ENCODE measurements at regions not wholly inside any gene's neighbourhood (a gene's known extent, or its start where the extent isn't known, plus 50 kb on each side); places are given as distances from the start of the nearest gene placed in this dataset.
"Not testable (repeated sequence)": the region's sequence is repeated elsewhere in the genome, so short reads cannot be mapped to it uniquely, and the experiment has no call there.

DNA sequence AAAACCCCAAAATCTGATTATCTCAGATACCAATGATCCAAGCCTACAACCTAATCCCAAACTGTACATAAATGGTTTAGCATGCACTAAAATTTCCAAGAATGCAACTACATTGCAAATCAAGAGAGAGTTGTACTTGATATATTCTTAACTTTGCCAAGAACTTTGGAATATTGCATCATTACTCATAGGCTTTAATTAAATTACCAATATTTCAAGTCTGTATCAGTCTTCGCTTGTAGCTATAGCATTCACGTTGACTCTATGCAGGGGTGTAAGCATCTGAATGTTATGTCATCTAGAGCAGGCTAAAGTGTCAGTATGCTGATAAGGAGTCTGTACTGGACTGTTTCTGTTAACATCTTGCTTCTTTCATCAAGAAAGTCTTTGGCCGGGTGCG is 56.3 kb downstream of the FOXI3 start:
- DNase-seq (ENCODE audit: low spot score): no peak

DNA sequence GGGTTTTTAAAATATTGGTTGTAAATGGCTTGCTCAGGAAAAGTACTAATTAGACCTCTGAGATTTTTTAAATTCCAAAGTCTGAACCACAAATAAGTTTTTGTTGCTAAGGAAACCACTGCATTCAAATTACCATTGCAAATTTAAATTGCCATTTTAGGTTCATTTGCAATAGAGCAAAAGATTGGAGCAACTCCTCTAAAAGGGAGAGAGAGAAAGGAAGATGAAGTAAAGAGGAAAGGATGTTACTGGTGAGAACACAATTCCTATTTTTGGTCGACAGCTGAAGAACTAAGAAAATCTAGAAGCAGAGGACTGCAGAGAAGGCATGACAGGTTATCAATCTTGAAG is 74.9 kb downstream of the FOXI3 start:
- no peak for DNase-seq (ENCODE audit: low spot score)

DNA sequence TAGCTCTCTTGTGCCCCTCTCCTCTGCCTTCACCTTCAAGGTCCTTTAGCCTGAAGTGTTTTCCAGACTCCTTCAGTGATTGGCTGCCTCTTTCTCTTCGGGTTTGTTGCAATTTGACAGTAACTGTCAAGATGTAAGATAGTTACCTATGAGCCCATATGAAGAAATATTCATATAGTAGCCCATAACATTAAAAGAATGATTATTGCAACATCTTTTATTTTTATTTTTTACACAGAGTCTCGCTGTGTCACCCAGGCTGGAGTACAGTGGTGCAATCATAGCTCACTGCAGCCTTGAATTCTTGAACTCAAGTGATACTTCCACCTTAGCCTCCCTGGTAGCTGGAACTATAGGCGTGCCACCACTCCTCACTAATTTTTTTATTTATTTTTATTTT is 80.5 kb downstream of the FOXI3 start:
- no peak for DNase-seq (ENCODE audit: low spot score)

DNA sequence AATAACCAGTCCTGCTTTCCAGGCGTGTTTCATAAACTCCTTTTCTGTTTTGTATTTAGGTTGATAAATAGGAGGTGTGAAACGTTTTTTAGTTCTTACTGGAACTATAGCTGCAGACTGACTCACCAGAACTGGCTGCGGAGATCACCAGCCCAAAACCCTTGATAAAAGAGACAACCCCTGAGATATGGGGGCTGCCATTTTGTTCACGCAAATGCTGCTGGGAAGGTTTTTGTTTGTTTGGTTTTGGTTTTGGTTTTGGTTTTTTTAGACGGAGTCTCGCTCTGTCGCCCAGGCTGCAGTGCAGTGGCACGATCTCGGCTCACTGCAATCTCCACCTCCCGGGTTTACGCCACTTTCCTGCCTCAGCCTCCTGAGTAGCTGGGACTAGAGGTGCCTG is 87.1 kb downstream of the FOXI3 start:
- not testable (repeated sequence) for DNase-seq (ENCODE audit: low spot score)

DNA sequence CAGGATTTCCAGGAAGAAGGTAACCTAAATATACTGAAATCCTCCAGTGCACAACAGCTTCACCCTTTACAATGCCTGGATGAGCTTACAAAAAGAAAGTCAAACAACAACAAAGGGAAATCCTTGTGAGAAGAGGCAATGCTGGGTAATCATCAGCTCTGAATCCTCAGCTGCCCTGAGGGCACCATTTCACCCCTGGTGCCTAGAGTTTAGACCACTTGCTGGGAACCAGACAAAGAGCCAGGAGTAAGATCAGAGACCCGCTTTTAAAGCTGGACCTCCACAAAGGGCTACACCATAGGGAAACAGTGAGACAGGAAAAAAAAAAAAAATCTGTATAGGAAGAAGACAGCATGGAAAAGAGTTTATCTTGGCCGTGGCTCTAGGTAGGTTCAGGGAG is 97.0 kb downstream of the FOXI3 start:
- DNase-seq (ENCODE audit: low spot score): peak; percentile 76

DNA sequence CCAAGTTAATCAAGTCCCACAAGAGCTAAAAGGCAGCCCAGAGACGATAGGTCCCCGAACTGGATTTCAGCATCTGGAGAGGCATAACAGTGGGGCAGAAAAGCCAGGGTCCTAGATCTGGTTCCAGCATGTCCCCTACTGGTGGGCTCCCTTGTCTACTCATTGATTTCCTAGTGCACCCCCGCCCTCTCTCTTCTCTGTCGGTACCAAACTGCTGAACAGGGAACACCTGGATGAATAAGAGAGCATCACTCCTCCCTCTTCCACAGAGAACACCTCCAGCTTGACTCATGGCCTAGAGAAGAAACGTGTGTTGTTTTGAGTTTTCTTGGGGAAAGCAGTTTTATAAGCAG is 101.3 kb downstream of the FOXI3 start:
- no peak for DNase-seq (ENCODE audit: low spot score)

DNA sequence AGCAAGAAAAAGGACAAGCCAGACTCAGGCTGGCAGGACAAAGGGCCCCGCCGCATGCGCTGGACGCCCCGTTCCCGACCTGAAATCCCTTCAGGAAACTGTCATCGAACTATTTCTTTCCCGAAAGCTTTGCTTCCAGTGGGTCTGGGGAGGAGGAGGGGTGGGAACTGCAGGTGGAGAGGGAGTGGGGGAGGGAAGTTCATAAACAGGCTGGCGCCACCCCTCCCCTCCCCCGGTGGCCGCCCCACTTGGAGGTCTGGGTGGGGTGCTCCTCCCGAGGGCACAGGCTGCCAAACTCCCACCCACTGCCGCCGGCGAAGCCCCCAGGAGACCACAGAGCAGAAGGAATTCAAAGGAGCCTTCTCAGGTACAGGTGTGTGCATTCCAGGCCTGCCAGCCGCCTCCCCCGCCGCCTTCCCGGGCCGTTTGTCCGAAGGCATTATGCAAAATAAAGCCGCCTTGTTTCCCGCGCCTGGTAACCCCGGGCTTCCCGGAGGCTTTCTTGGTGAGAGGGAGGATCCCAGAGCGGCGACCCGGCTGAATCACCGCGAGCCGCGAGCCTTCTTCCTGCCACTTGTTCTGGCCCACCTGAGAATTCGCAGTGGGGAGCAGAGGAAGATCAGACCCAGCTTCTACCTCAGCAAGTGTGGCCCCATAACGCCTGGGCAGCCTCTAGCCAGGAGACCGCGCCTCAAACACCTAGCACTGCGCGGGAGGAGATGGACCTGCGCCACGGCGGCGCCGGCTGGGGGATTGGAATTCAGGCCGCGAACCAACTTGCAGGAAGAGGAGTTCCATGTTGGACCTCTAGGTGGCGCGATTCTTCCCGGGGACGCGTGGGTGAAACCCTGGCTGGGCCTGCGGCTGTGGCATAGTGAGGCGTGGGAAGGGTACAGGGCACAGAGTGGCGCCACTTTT is 101.9 kb downstream of the FOXI3 start:
- peak; percentile 89 for DNase-seq (ENCODE audit: low spot score)

DNA sequence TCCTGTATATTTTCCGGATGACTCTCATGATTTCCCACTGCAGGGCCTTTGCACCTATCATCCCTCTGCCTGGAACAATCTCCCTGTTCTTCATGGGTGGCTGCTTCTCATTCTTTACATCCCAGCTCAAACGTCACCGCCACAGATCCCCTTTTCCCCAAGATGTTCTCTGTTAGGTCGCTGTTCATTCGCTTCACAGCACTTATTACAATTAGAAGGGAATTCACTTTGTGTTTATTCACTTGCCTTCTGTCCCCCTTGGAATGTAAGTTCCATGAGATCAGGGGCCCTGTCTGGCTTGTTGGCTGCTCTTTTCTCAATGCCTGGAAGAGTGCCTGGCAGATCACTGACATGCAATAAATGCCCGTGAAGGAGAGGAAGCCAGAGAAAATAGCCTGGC is 106.7 kb downstream of the FOXI3 start:
- DNase-seq (ENCODE audit: low spot score): no peak

DNA sequence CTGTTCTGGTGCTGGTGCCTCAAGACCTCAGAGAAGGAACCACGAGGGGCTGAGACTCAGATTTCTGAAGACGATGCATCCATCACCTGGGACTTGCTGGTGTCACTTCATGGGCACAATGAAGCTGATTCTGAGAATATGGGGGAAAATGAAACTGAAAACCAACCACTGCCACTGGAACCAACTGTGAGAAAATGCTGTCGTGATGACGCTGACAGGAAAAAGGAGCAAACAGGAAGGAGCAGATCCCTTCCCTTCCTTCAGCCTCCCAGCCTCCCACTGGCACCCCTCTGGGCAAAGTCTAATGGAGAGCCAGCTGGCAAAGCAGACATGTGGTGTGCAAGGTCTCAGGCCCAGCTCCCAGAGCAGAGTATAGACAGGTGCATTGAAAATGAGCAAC is 109.7 kb downstream of the FOXI3 start:
- no peak for DNase-seq (ENCODE audit: low spot score)

DNA sequence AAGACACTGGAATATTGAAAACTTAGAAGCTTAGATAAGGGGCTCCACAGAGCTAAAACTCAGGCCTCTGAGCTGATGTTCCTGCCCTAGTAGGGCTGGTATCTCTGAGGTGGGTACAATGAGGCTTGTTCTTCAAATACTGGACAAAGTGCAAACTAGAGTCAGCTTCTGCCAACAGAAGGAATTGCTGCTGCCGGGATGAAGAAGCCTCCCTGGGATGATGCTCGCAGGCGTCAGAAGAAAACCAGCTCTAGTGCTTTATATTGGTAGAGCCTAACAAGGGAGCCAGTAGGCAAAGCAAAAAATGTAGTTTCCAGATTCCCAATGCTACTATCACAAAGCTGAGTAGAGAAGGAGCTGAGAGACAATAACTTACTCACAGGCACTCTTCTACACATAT is 118.1 kb downstream of the FOXI3 start:
- no peak for DNase-seq (ENCODE audit: low spot score)

DNA sequence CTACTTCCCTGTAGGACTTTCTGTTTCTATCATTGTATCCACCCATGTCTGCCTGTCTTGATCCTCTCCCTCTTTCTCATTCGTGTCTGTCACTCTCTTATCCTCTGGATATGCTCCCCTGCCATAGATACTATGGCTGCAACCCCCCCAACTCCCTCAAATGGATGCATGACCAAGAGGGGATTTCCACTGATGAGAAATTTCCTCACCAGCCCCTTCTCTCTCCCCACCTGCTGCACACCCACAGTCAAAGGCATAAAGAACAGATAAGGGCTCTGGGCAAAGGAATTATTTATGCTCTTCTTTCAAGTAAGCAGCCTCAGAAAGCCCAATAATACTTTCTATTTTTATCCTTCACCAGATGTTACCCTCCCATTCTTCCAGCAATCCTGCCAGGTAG is 121.3 kb downstream of the FOXI3 start:
- no peak for DNase-seq (ENCODE audit: low spot score)

DNA sequence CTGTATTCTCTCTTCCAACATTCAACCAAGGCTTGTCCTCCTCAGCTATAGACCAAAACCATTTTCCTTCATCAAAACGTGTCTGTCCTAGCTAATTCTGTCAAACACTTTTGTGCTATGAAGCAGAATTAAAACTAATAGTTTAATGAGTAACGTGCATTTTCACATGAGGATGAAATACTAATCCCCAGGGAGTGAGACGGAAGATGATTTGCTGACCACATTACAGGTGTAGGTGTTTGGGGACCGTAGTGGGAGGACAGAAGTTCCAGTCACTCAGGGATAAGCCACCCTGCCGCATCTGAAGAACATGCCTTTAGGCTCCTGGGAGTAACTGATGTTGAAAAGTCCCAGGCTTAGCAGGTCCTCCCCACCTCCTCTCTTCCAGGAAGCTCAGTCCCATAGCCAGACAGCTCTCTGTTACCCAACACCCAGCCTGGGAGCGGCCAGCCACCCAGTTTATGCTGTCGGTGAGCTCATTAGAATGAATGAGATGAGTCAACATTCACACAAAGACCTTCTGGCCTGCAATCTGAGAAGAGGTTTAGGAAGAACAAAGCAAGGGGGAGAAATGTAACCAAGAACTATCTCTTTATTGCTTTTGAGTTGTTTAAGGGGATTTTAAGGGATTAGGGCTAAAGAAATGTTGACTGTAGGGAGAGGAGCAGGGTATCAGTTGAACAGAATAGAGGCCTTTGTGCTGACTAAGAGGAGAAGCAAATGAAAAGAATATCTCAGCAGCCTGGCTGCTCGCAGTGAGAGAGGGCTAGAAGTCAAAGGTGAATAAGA is 122.5 kb downstream of the FOXI3 start:
- DNase-seq (ENCODE audit: low spot score): peak; percentile 83

DNA sequence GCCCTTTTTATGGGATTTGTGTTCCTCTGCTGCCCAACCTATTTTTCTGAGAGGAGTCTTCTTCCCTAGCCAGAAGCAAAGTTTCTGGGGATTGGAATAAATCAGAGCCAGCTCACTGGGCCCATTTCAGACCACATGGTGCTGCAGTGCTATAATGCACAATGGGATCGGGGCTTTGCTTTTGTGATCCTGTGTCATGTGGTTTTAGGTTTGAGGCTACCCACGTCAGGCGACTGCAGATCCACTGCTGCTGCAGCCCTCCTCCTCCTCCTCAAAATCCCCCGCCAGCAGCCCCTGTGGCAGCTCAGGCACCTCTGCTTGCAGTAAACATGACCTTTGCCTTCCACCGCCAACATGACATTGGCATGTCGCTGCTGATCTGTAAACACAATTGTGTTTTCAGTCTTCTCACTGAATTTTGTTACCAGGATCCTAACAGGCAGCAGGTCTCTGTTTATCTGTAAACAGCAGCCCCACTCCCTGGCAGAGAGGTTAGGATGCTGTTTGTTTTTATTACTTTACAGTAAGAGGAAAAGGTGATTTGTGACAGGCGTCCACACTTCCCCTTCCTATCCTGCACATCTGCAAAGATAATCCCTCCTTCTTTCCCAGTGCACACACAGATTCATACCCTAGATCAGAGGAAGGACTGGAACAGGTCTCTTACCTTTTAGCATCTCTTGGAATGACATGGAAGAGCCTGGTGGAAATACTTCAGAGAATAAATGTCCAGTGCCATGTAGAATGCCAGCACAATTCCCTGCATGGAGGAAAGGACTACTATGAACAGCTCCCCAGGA is 130.8 kb downstream of the FOXI3 start:
- no peak for DNase-seq (ENCODE audit: low spot score)

DNA sequence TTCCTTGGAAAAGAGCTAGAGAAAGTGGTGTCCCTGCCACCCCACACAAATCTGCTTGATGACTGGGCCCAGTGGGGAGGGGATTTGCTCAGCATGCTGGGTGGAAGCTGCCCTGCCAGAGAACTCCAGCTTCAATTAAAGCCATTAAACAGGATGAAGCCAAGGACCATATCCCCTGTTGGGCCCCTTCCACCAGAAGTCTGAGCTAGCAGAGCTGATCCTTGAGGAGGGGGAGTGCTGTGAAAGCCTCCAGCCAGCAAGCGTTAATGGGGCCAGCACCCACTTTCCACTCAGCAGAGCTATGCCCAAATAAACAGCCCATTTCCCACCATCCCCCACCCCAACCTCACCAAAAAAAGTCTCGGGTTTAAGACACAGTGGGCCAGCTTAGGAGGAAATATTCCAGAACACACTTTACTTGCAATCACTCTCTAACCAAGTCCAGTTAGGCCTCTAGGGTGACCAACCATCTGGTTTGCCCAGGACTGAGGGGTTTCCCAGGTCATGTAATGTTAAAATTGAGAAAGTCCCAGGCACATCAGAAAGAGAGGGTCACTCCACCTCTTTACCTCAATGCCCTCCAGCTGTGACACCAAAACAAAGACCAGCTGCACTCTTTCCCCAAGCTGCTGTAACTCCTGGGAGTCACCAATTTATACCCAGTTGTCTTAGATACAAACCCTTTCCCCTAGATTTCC is 132.3 kb downstream of the FOXI3 start:
- no peak for DNase-seq (ENCODE audit: low spot score)

DNA sequence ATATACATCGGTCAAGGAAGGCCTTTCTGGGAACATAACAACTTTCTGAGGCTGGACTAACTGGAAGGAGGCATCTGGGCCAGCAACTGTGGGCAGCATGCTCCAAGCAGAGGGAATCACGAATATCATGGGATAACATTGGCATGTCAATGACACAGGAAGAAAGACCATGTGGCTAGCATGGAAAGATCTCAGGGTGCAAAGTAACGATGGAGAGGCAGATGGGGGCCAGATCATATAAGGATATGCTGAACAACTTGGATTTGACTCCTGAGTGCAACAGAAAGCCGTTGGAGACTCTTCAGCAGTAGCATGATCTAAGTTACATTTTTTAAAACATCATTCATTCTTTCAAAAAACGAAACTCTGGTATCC is 133.6 kb downstream of the FOXI3 start:
- no peak for DNase-seq (ENCODE audit: low spot score)

DNA sequence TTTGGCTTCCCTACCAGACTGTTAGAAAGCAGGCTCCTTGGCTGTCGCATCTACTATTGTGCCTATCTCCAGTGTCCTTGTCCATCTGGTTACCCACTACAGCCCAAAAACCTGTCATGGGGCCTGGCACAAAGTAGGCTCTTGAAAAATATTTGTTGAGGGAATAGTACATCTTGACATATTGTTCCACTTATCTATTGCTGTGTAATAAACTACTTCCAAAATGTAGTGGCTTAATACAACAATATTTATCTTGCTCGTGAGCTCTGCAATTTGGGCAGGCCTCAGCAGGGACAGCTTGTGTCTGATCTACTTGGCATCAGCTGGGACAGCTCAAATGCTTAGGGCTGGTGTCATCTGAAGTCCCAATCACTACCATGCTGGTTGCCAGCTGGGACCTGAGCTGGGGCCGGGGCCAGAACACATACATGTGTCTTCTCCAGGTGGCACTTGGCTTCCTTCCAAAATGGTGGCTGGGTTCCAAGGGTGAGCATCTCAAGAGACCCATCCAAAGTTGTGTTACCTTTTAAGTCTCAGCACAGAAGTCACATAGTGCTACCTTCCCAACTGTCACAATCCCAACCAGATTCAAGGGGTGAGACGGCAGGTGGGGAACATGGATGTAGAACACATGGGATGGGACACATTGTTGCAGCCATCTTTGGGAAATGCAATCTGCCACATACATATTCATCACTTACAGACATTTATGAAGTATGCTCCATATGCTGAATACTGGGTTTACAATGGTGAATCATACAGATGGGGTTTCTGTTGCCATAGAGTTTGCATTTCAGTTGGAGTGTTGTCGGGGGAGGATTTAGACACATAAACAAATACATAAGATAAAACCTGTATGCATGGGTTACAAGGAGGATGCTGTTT is 134.2 kb downstream of the FOXI3 start:
- DNase-seq (ENCODE audit: low spot score): no peak

DNA sequence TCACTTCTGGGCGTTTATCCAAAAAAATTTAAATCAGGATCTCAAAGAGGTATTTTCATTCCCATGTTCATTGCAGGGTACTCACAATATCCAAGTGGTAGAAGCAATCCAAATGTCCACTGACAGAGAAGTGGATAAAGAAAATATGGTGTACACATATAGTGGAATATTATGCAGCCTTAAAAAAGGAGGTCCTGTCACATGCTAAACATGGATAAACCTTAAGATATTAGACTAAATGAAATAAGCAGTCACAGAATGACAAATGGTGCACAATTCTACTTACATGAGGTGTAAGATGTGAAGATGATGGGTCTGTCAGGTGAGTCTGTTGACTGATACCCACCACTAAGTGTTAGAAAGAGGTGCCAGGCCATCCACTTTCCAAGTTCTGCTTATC is 140.6 kb downstream of the THNSL2 start:
- no peak for DNase-seq (ENCODE audit: low spot score)

DNA sequence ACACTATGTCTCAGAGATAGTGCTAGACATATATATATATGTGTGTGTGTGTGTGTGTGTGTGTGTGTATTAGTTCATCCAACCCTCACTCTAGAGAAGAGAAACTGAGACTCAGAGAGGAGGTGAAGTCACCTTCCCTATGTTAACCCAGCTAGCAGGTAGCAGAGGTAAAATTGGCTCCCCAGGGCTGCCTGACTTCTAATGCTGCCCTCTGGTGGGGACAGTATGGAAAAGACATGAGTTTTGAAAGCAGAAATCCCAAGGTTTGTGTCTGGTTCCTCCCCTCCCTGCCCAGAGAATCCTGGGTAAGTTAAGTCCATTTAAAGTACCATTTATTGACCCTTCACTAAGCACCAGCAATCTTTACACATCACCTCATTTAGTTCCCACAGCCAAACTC is 137.7 kb downstream of the THNSL2 start:
- DNase-seq (ENCODE audit: low spot score): no peak

DNA sequence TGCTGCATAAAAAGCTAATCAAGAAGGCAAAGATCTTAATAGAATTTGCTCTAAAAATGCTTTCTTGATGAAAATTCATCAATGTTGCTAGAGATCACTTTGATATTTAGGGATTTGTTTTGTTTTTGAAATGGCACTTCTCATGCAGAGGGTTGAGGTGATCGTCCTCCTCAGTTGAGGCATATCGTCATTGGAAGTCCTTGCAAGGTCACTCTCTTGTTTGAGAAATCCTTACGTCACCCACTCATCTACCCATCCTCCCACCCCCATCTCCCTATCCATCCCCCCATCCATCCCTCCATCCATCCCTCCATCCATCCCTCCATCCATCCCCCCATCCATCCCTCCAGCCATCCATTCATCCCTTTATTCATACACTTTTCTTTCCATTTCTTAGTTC is 133.7 kb downstream of the THNSL2 start:
- DNase-seq (ENCODE audit: low spot score): no peak

DNA sequence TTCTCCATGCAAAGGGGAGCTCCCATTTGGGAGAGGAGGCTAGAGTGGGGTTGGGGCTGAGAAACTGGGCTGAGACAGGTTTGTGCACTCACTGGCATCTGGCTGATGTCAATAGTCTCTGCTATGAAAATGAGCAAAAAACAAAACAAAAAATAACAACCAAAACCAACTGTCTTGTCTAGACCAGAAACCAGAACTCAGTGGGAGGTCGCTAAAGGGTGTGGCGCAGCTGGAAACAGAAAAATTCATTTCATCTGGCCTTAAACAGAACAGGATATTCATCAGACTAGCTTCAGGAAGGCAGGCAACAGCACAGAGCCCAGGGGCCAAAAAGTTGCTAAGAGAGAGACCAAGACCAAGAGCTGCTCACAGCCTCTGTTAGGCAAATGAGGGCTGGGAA is 126.1 kb downstream of the THNSL2 start:
- DNase-seq (ENCODE audit: low spot score): no peak

Data from ecto neural progenitor cell (in vitro differentiated cells).